ENCODE measurements at regions not wholly inside any gene's neighbourhood (a gene's known extent, or its start where the extent isn't known, plus 50 kb on each side); places are given as distances from the start of the nearest gene placed in this dataset.

DNA sequence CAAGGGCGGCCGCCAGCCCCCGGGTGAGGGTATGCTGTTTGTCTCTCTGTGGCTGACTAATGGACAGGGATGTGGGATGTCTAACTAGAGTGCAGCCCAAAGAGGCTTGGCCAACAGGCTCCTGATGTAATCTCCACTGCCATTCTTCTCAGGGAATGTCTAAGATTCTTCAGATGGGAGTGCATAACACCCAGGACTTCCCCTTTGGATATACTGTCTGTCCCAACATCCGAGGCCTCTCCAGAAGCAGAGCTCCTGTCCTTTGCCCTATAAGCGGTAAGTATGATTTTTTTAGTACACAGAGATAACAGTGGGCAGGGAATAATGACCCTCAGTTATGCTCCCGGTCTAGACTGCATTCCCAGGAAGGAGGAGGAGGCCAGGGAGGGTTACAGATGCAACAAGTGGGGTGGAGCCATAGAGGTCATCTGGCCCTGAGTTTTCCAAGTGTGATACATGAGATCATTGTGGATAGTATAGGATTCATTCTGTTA, 62.5 kb upstream of the SLCO2A1 start (continued):
- TF ChIP-seq, protein P1, sequence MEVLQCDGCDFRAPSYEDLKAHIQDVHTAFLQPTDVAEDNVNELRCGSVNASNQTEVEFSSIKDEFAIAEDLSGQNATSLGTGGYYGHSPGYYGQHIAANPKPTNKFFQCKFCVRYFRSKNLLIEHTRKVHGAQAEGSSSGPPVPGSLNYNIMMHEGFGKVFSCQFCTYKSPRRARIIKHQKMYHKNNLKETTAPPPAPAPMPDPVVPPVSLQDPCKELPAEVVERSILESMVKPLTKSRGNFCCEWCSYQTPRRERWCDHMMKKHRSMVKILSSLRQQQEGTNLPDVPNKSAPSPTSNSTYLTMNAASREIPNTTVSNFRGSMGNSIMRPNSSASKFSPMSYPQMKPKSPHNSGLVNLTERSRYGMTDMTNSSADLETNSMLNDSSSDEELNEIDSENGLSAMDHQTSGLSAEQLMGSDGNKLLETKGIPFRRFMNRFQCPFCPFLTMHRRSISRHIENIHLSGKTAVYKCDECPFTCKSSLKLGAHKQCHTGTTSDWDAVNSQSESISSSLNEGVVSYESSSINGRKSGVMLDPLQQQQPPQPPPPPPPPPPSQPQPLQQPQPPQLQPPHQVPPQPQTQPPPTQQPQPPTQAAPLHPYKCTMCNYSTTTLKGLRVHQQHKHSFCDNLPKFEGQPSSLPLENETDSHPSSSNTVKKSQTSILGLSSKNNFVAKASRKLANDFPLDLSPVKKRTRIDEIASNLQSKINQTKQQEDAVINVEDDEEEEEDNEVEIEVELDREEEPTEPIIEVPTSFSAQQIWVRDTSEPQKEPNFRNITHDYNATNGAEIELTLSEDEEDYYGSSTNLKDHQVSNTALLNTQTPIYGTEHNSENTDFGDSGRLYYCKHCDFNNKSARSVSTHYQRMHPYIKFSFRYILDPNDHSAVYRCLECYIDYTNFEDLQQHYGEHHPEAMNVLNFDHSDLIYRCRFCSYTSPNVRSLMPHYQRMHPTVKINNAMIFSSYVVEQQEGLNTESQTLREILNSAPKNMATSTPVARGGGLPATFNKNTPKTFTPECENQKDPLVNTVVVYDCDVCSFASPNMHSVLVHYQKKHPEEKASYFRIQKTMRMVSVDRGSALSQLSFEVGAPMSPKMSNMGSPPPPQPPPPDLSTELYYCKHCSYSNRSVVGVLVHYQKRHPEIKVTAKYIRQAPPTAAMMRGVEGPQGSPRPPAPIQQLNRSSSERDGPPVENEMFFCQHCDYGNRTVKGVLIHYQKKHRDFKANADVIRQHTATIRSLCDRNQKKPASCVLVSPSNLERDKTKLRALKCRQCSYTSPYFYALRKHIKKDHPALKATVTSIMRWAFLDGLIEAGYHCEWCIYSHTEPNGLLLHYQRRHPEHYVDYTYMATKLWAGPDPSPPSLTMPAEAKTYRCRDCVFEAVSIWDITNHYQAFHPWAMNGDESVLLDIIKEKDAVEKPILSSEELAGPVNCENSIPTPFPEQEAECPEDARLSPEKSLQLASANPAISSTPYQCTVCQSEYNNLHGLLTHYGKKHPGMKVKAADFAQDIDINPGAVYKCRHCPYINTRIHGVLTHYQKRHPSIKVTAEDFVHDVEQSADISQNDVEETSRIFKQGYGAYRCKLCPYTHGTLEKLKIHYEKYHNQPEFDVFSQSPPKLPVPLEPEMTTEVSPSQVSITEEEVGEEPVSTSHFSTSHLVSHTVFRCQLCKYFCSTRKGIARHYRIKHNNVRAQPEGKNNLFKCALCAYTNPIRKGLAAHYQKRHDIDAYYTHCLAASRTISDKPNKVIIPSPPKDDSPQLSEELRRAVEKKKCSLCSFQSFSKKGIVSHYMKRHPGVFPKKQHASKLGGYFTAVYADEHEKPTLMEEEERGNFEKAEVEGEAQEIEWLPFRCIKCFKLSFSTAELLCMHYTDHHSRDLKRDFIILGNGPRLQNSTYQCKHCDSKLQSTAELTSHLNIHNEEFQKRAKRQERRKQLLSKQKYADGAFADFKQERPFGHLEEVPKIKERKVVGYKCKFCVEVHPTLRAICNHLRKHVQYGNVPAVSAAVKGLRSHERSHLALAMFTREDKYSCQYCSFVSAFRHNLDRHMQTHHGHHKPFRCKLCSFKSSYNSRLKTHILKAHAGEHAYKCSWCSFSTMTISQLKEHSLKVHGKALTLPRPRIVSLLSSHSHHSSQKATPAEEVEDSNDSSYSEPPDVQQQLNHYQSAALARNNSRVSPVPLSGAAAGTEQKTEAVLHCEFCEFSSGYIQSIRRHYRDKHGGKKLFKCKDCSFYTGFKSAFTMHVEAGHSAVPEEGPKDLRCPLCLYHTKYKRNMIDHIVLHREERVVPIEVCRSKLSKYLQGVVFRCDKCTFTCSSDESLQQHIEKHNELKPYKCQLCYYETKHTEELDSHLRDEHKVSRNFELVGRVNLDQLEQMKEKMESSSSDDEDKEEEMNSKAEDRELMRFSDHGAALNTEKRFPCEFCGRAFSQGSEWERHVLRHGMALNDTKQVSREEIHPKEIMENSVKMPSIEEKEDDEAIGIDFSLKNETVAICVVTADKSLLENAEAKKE (CRISPR knock-in tag; IDR thresholded peaks at IDR 0.05), result no peak
- TF ChIP-seq, protein P2, sequence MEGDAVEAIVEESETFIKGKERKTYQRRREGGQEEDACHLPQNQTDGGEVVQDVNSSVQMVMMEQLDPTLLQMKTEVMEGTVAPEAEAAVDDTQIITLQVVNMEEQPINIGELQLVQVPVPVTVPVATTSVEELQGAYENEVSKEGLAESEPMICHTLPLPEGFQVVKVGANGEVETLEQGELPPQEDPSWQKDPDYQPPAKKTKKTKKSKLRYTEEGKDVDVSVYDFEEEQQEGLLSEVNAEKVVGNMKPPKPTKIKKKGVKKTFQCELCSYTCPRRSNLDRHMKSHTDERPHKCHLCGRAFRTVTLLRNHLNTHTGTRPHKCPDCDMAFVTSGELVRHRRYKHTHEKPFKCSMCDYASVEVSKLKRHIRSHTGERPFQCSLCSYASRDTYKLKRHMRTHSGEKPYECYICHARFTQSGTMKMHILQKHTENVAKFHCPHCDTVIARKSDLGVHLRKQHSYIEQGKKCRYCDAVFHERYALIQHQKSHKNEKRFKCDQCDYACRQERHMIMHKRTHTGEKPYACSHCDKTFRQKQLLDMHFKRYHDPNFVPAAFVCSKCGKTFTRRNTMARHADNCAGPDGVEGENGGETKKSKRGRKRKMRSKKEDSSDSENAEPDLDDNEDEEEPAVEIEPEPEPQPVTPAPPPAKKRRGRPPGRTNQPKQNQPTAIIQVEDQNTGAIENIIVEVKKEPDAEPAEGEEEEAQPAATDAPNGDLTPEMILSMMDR (conservative IDR thresholded peaks at IDR 0.05; ENCODE audit: low read depth in 2 of 2), result no peak

DNA sequence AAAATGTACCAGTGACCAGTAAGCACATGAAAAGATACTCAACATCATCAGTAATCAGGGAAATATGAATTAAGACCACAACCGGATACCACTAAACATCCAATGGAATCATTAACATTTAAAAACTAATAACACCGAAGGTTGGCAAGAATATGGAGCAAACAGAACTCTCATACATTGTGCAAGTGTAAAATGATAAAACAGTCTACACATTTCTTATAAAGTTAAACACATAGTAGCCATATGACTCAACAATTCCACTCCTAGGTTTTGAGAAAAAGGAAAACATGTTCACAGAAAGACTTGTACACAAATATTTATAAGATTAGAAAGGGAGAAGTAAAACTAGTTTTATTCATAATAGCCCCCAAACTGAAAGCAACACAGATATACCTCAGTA, 60.3 kb upstream of the SLCO2A1 start:
- TF ChIP-seq CREB1 (CRISPR knock-in tag; IDR thresholded peaks at IDR 0.05; ENCODE audit: low read depth), result no peak
- no peak for TF ChIP-seq POLR2AphosphoS5 (IDR thresholded peaks at IDR 0.05; ENCODE audit: low read depth)
- TF ChIP-seq NANOG (IDR thresholded peaks at IDR 0.05; ENCODE audit: borderline replicate concordance), result no peak
- TF ChIP-seq STAT1 (IDR thresholded peaks at IDR 0.05; ENCODE audit: unreplicated experiment), result no peak
- TF ChIP-seq ZNF331 (CRISPR knock-in tag; IDR thresholded peaks at IDR 0.05; ENCODE audit: low read depth), result no peak
- TF ChIP-seq, protein P3, sequence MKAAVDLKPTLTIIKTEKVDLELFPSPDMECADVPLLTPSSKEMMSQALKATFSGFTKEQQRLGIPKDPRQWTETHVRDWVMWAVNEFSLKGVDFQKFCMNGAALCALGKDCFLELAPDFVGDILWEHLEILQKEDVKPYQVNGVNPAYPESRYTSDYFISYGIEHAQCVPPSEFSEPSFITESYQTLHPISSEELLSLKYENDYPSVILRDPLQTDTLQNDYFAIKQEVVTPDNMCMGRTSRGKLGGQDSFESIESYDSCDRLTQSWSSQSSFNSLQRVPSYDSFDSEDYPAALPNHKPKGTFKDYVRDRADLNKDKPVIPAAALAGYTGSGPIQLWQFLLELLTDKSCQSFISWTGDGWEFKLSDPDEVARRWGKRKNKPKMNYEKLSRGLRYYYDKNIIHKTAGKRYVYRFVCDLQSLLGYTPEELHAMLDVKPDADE (IDR thresholded peaks at IDR 0.05), result no peak

More for the DNA sequence above, 60.3 kb upstream of the SLCO2A1 start:
- H3K9me3 Mint-ChIP-seq, result peaks cover 6% of the 10 kb centered on the region; the same call in 2 of the 3 replicates
- H3K4me3 Mint-ChIP-seq, result no peak overlapping the region
- Histone ChIP-seq H3F3A (replicated peaks; ENCODE audit: low read depth) (no peaks in the 10 kb centered on the region), H3K9me2 (ENCODE audit: insufficient read depth) (0 out of 2 replicates have a peak, but pooled peaks cover 6% of the 10 kb centered on the region), H3K4me2 (no peak overlapping the region), H2AFZ (no peak overlapping the region), H3K27me3 (ENCODE audit: insufficient read depth) (no peaks in the 10 kb centered on the region), H3K4me1 (ENCODE audit: insufficient read depth) (no peaks in the 10 kb centered on the region), H3K36me3 (ENCODE audit: insufficient read depth) (no peaks in the 10 kb centered on the region), H3K4me3 (no peak overlapping the region), H3K27ac (ENCODE audit: low read depth) (no peak overlapping the region), H3K79me2 (replicated peaks; ENCODE audit: insufficient read depth) (no peaks in the 10 kb centered on the region), H4K20me1 (replicated peaks; ENCODE audit: insufficient read depth) (no peaks in the 10 kb centered on the region)
- H3K27me3 Mint-ChIP-seq (ENCODE audit: insufficient read depth, low read depth, poor library complexity), result peaks cover 5% of the 10 kb centered on the region
- no peaks in the 10 kb centered on the region for H3K4me1 Mint-ChIP-seq
- H3K27ac Mint-ChIP-seq, result no peak overlapping the region
- DNase-seq (ENCODE audit: low spot score) (no peak), ATAC-seq (no peak)
- H3K36me3 Mint-ChIP-seq (ENCODE audit: low read depth), result no peaks in the 10 kb centered on the region
